Activated CD4-positive, alpha-beta T cell treated with anti-CD3 and anti-CD28 coated beads, Interleukin-2, amount 50 U/mL, for 1 hour (primary cell): ENCODE measurements at regions not wholly inside any gene's neighbourhood (a gene's known extent, or its start where the extent isn't known, plus 50 kb on each side); places are given as distances from the start of the nearest gene placed in this dataset.

Source experiments
- DNase-seq: peaks from one replicate; pipeline ENCODE4 v3.0.0-alpha.2; 2020

GRCh38 chr13:90947976-90948375, 399.5 kb upstream of the MIR17HG start:
- DNase-seq: no peak

GRCh38 chr13:90950160-90950559, 397.3 kb upstream of the MIR17HG start:
- DNase-seq: no peak

GRCh38 chr13:90951663-90952062, 395.8 kb upstream of the MIR17HG start:
- DNase-seq: no peak

- no peak for DNase-seq
These were observed 395.2 kb upstream of the MIR17HG start for GRCh38 chr13:90952326-90952725.

DNA sequence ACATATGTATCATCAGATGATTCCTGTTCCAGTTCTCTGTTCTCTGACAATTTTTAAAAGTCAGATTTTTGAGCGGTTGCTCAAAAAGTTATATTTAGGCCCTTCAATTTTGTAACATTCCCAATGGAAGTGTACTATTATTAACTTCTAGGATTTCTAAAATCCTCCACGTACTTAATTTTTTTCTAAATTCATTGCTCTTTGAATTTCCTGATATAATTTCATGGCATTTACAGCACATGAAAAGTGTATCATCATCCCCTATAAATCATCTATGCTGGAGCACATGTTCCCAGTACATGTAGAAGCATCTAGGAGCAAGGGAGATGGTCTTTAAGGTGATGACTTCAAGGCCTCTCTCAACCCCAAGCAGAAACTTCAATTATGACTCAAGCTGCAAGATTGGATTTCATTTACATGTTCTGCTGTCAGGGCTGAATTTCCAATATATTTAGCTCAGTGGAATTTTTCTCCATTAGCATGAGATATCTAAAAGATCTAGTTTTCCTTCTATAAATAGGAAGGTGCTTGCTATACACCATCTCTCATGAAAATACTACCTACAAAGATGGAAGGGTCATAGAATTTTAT, 392.8 kb upstream of the MIR17HG start:
- DNase-seq: no peak

DNA sequence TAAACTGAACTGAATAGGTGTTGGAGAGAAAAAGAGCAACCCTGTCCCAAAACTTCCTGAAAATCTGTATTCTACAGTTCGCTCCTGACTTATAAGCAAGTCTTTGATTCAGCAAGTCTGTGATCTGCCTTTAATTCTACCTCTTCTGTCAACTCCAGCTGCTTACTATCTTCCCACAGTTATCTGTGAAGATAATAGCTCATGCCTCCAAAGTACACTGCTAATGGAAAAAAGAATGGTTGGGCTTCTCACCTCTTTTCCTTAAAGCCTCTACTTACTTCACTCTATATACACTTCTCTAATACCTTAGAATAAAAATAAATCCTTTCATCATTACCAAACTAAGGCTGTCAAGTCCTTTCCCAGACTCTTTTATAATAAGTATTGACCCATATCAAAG, 391.5 kb upstream of the MIR17HG start:
- DNase-seq: no peak

DNA sequence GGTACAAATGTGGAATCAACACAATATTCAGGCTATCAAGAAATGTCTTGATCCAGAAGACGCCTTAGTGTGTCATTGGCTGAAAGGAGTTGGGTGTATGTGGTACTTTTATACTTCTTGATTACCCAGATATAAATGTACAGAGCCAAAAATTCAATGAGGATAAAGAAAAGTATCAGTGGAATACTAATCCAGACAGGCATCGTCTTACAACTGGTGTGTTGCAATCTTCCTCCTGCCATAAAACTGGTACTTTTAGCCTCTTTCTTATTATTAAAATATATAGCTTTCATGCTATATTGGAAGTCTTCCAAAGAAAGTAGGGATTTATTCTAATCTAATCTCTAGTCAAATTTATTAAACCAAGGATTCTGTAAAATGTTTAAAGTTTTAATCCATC, 388.6 kb upstream of the MIR17HG start:
- no peak for DNase-seq

DNA sequence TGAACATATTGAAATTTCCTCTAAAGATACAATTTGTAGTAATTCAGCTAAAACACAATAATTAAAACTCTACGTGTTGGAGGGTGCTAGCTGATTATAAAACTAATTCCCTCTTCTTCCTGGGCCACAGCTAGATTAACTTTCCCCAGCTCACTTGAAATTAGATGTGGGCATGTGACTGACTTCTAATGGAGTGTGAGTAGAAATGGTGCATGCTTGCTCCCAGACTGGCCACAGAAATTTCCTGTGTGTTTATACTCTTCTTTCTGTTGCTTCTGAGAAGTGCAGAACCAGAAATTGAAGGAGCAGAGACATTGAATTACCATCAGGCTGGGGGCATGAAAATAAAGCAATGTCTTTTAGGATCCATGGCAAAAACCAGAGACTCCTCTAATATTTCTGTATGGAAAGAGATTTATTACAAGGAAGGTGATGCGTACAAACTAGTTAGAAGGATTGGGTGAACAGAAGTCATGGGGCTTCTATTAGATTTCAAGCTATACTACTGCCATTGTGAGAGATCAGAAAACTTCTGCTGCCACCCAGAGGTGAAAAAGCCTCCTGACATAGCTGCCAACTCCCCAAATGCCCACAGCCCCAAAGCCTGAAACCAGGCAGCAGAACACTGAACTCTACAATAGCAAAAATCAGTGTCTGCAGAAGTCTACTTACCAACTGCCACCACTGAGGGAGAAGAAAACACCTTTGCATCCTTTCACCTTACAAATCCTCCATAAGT, 379.2 kb upstream of the MIR17HG start:
- no peak for DNase-seq

DNA sequence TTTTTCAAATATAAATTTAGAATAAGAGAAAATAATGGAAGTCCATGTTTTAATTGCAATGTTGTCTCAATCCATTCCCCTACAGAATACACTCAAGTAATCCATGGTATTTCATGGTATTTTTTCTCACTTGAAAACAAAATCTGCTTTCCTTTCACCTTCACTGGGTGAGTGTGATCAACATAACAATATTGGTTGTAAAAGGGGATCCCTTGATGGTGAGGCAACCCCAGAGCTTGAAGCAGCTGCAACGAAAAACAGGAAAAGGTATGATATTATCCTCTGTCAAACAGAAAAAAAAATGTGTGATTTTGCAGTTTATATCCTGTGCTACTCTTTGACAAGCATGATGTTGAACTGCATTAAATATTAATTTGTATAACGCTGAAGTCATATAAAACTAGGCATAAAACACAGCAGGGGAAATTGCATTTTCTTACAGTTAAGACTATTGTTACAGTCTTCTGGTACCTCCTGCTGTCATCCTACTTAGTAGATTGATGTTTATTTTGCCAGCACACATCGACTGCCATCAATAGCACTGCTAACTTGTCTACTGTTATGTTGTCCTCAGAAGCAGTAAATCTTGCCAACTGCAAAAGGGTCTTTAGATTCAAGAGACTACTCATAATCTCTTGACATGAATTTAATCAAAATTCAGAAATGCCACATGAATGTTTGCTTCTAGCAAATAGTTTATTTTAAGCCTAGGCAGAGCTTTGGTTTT, 373.1 kb upstream of the MIR17HG start:
- DNase-seq: no peak

GRCh38 chr13:90979059-90979458, 368.4 kb upstream of the MIR17HG start:
- no peak for DNase-seq

DNA sequence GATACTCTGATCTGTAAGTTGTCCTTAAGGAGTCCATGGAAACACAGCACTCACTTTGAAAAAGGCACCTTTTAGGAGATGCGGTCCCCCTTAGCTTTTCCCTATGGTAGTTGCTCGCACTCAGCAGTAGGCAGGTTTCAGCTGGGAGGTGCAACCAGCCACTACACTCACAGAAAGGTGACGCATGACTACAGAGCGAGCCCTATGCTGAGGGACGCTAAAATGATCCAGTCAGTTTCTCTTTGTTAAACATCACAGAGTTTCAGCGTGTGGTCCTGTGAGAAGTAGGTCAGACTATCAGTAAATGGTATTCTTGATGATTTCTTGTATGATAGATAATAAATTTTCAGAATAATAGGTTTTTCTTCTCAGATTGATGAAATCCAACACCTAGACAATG, 362.7 kb upstream of the MIR17HG start:
- no peak for DNase-seq

DNA sequence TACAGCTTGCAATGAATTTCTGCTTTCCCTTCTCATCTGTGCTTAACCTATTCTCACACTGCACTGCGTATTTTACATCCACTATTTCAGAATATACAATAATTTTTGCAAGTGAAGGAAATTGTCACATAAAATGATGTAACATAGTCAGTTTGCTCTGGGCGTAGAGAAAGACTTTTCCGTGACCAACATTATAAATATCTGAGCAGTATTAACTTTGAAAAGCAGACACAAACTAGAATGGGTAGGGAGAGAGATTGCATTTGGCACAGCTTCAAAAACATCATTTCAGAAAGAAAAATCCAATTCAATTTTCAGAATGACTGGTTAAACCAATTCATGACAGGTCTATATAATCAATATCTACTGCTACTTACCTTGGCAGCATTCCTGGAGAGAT, 352.5 kb upstream of the MIR17HG start:
- DNase-seq: no peak

- no peak for DNase-seq
These were observed 351.9 kb upstream of the MIR17HG start for GRCh38 chr13:90995614-90996013.

- DNase-seq: no peak
These were observed 349.5 kb upstream of the MIR17HG start for GRCh38 chr13:90997951-90998350.

GRCh38 chr13:90999401-90999800, 348.1 kb upstream of the MIR17HG start:
- DNase-seq: no peak

DNA sequence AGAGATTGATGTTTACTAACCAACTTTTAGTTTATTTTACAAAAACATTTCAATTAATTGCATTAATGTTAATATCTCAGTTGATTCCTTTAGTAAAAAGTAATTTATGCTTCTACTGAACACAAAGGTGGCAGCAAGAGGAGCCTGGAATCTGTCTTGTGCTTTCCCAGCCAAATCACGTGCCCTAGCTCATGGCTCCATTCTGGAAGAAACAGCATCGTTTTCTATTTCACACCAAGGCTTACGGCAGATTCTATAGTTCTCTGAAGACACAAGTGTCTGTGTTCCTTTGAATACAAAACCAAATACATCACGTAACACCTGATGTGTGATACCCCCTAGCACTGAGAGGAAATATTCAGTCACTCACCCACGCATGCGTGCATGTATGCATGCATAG, 346.1 kb upstream of the MIR17HG start:
- DNase-seq: no peak

- no peak for DNase-seq
These were observed 332.8 kb upstream of the MIR17HG start for GRCh38 chr13:91014696-91015095.

DNA sequence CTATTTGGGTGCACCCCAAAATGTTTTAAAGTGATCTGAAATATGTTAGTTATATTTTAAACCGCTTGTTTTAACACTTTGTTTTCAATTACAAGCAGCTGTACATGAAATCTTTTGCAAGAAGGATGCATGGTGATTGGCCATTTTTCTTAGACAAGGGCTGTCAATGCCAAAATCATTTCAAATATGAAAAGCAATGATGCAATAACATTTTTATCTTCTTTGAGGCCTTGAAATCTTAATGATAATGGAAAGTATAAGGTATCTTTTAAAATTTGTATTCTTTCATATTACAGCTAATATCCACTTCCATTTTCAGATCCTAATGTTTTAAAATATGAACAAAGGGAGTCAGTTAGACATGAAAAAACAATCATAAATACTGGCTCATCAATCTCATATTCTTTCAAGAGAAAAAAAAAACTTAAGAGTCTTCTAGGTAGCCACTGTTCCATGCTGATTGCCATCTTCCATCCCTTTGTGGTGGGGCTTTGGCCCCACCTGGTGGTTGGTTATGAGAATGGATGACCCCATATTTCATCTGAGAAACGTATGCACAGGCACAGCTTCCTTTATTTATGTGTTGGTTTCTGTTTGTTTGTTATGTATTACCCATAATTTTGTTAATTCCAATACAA, 330.3 kb upstream of the MIR17HG start:
- no peak for DNase-seq

- DNase-seq: no peak
These were observed 329.8 kb upstream of the MIR17HG start for GRCh38 chr13:91017669-91018053.

DNA sequence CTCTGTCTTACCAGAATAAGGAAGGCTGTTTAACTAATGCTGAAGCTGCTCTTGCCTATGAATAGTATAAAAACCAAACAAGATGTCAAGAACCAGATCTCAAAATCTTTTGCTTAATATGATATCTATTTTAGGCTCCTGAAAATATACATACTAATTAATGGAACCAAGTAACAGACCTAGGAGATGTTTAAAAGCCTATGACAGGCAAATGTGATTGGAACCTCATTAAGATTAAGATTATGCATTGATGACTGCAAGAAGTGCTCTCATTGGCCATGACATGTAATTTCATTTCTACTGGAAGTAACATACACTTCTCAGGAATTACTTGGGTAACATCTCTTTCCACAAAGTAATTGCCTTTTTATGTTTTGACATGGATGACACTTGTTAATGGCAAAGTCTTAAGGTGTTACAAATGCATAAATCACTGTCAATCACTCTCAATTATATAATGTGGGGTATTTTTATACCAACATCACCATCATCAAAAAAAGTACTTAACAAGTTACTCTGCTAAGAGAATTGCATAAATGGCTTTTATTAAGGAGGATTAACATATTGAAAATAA, 326.9 kb upstream of the MIR17HG start:
- DNase-seq: no peak

DNA sequence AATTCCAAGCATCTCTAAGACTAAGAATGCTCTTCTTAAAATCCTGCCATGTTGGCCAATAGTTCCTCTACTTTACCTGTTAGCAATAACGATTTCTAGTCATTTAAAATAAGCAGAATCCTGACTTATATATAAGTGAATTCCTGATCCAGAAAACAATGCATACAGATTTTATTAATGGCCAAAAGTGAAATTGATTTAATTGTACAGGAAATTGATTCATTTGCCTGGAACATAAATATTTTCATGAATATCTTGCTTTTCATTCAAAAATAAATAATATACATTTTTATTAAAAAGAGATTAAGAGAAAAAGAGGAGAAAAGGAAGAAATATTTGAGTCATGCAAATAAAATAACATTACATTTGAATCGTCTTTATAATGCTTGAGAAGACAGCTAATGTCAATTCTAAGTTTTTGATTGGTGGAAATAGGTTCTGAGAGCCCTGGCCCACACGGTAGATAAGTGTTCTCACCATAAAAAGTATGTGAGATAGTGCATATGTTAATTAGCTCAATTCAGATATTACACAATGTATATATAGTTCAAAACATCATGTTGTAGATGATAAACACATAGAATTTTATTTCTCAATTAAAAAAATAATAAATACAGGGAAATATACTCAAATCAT, 323.2 kb upstream of the MIR17HG start:
- no peak for DNase-seq

DNA sequence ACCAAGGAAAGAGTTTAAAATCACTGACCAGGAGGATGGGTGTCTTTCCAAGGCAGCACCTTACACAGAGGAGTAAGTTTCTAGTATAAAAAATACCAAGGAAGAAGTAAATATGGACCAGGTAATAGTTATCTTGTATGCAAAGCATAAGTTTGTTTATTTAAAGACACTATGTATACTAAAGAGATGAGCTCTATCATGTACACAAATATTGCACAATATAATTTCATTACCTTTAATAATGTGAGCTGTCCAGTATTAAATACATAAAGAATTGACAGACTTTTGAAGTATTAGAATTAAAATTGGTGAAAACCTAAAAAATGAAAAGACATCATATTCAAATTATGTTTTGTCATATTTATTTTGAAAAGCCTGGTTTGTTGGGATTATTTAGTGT, 322.0 kb upstream of the MIR17HG start:
- no peak for DNase-seq

- DNase-seq: no peak
These were observed 316.0 kb upstream of the MIR17HG start for GRCh38 chr13:91031508-91031907.
